NCI-H146 treated with DMSO at 0.1 percent for 48 hours (cell line): ENCODE measurements at regions not wholly inside any gene's neighbourhood (a gene's known extent, or its start where the extent isn't known, plus 50 kb on each side); places are given as distances from the start of the nearest gene placed in this dataset.

Experiments
- DNase-seq: peaks from one replicate; lab custom pipeline; 2025; ENCODE audit not compliant: unreplicated experiment; lab: John Stamatoyannopoulos, UW

- no peak for DNase-seq
Measured at GRCh38 chr12:92003701-92004100, 141.9 kb downstream of the BTG1 start.

- DNase-seq = no peak
Measured at GRCh38 chr12:92002673-92003382, 142.8 kb downstream of the BTG1 start.

GRCh38 chr12:92002195-92002649, 143.4 kb downstream of the BTG1 start:
- DNase-seq = no peak

- DNase-seq = no peak
Measured at GRCh38 chr12:92000597-92000996, 145.0 kb downstream of the BTG1 start.

- DNase-seq = no peak
Measured at GRCh38 chr12:91999823-92000222, 145.8 kb downstream of the BTG1 start.

- no peak for DNase-seq
Measured at GRCh38 chr12:91998316-91998715, 147.3 kb downstream of the BTG1 start.

GRCh38 chr12:91994208-91994797, 151.3 kb downstream of the BTG1 start:
- no peak for DNase-seq

- no peak for DNase-seq
Measured at GRCh38 chr12:91993287-91994017, 152.2 kb downstream of the BTG1 start.

- DNase-seq = no peak
Measured at GRCh38 chr12:91991399-91992187, 154.1 kb downstream of the BTG1 start.

- no peak for DNase-seq
Measured at GRCh38 chr12:91990525-91990924, 155.1 kb downstream of the BTG1 start.

GRCh38 chr12:91989143-91989542, 156.5 kb downstream of the BTG1 start:
- no peak for DNase-seq

GRCh38 chr12:91988086-91988923, 157.3 kb downstream of the BTG1 start:
- no peak for DNase-seq

GRCh38 chr12:91986084-91986483, 159.6 kb downstream of the BTG1 start:
- DNase-seq = no peak

GRCh38 chr12:91985002-91985787, 160.5 kb downstream of the BTG1 start:
- DNase-seq = no peak

GRCh38 chr12:91984556-91984955, 161.1 kb downstream of the BTG1 start:
- no peak for DNase-seq

- DNase-seq = no peak
Measured at GRCh38 chr12:91983935-91984334, 161.7 kb downstream of the BTG1 start.

GRCh38 chr12:91982946-91983345, 162.7 kb downstream of the BTG1 start:
- DNase-seq = no peak

- no peak for DNase-seq
Measured at GRCh38 chr12:91980389-91980821, 165.2 kb downstream of the BTG1 start.

- no peak for DNase-seq
Measured at GRCh38 chr12:91978143-91978542, 167.5 kb downstream of the BTG1 start.

GRCh38 chr12:91975891-91976290, 169.8 kb downstream of the BTG1 start:
- no peak for DNase-seq
